HG03575 (cell line): ENCODE measurements at regions not wholly inside any gene's neighbourhood (a gene's known extent, or its start where the extent isn't known, plus 50 kb on each side); places are given as distances from the start of the nearest gene placed in this dataset.

ENCODE experiments used
- ATAC-seq: cut with Tn5 transposase; IDR thresholded peaks from one replicate; pipeline ENCODE4 v1.9.1; 2021; ENCODE audit not compliant: unreplicated experiment, insufficient number of reproducible peaks, low FRiP score; ENCODE audit errors: extremely low read depth

DNA sequence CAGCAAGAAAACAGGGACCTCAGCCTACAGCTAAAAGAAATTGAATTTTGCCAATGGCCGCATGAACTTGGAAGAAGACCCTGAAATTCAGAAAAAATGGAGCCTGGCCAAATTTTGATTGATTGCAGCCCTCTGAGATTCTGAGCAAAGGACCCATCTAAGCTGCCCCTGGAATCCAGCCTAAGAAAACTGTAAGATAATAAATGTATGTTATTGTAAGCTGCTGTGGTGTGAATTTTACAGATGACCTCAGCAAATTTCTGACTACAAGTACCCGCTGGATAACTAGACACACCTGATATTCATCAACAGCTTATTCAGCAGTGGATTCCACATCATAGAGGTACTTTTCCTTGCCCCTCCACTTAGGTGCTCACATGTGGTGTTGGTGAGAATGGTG, 119.5 kb upstream of the EPHA5 start:
- ATAC-seq, result no peak

DNA sequence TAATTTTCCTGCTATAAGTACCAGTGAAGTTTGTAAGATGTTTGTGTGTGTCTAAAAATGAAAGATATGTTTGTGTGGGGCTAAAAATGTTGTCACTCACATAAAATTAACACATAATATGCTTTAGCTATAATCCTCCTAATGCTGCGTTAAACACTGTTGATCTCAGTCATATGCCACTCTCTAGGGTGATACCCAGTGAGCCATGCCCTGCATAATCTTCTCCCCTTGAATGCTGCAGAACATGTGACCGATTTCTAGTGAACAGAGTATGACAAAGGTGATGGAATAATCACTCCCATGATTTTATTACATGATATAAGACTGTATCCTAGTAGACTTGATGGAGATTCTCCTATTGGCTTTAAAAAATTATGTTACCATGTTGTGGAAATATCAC, 119.1 kb upstream of the EPHA5 start:
- no peak for ATAC-seq

- ATAC-seq, result no peak
These were observed 107.0 kb upstream of the EPHA5 start for GRCh38 chr4:65777270-65777669.

- ATAC-seq, result no peak
These were observed 103.3 kb upstream of the EPHA5 start for GRCh38 chr4:65773636-65774035.

DNA sequence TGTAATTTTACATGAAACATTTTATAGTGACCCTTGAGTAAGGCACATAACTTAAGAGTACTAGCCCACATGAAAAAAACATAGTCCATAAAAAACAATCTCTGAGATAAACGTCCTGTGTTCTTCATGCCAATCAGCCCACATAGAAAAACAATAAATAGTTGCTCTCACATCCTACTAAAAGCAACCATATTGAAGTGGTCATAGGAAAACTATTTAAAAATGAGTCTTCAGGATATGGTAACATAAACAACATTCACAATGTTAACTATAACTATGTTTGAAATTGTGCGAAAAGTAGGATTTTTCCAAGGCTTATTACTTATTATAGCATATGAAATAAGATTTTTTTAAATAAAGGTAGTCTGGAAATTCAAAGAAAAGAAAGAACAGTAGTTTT, 77.1 kb upstream of the EPHA5 start:
- ATAC-seq, result no peak

- no peak for ATAC-seq
These were observed 67.8 kb upstream of the EPHA5 start for GRCh38 chr4:65738134-65738533.

- no peak for ATAC-seq
These were observed 67.4 kb upstream of the EPHA5 start for GRCh38 chr4:65737672-65738071.

DNA sequence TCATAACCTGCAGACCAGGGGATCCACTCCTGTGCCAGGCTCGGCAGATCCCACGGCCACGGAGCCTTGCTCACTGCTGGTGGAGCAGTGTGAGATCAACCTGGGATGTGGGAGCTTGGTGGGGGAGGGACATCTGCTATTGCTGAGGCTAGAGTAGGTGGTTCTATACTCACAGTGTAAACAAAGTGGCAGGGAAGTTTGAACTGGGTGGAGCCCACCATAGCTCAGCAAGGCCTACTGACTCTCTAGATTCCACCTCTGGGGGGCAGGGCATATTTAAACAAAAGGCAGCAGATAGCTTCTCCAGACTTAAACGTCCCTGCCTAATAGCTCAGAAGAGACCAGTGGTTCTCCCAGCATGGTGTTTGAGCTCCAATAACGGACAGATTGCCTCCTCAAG, 54.7 kb upstream of the EPHA5 start:
- ATAC-seq, result no peak
